OCI-LY7 (cell line): ENCODE measurements at regions not wholly inside any gene's neighbourhood (a gene's known extent, or its start where the extent isn't known, plus 50 kb on each side); places are given as distances from the start of the nearest gene placed in this dataset.

Experiments used
- BruUV-seq: library from RNA; stranded (reverse); fragments of 400-500 nt; replicated peaks from 2 replicates; lab custom pipeline; 2021; lab: Mats Ljungman, UMichigan
- CTCF ChIA-PET: fragments of 300-600 bp; sonication (Branson Sonifier 250); formaldehyde crosslinking; loops from one replicate; lab custom pipeline; 2022; ENCODE audit warnings: antibody characterized with exemption; ENCODE audit not compliant: unreplicated experiment; lab: Charles Lee
- POLR2A ChIA-PET: fragments of 300-600 bp; sonication (Branson Sonifier 250); formaldehyde crosslinking; loops from one replicate; lab custom pipeline; 2022; ENCODE audit warnings: antibody characterized with exemption; lab: Charles Lee
- DNase-seq: peaks from one replicate; pipeline ENCODE4 v3.0.0-alpha.2; 2015; ENCODE audit warnings: low spot score
- H2AFZ ChIP-seq: fragments of 200-600 bp; sonication (generic), shearing (Covaris generic); 2 replicates; pipeline ENCODE4 v1.6.1; 2014; ENCODE audit warnings: mild to moderate bottlenecking, antibody characterized with exemption, low read length, moderate library complexity
- H3K27ac ChIP-seq: fragments of 200-600 bp; sonication (generic); 2 replicates; pipeline ENCODE4 v1.5.1; 2014; ENCODE audit warnings: mixed run types, low read depth, mild to moderate bottlenecking, moderate library complexity, low read length, inconsistent platforms; ENCODE audit not compliant: poor library complexity, severe bottlenecking
- H3K36me3 ChIP-seq: fragments of 200-600 bp; sonication (generic); 2 replicates; pipeline ENCODE4 v1.6.1; 2014; ENCODE audit warnings: mild to moderate bottlenecking, antibody characterized with exemption, low read length, moderate library complexity, mixed read lengths; ENCODE audit not compliant: insufficient read depth
- H3K4me1 ChIP-seq: fragments of 200-600 bp; sonication (generic); 2 replicates; pipeline ENCODE4 v1.5.1; 2014; ENCODE audit warnings: mild to moderate bottlenecking, low read length; ENCODE audit not compliant: insufficient read depth, poor library complexity, severe bottlenecking
- H3K4me2 ChIP-seq: fragments of 200-600 bp; sonication (generic); 2 replicates; pipeline ENCODE4 v1.6.1; 2014; ENCODE audit warnings: mild to moderate bottlenecking, low read length
- H3K4me3 ChIP-seq: fragments of 200-600 bp; sonication (generic); 2 replicates; pipeline ENCODE4 v1.5.1; 2014; ENCODE audit warnings: mild to moderate bottlenecking, low read depth, low read length; ENCODE audit not compliant: poor library complexity, severe bottlenecking
- H3K79me2 ChIP-seq: fragments of 200-600 bp; sonication (generic); 2 replicates; pipeline ENCODE4 v1.6.1; 2016; ENCODE audit warnings: low read depth, mild to moderate bottlenecking, low read length, moderate library complexity, mixed read lengths; ENCODE audit not compliant: insufficient read depth
- H3K9me2 ChIP-seq: fragments of 200-600 bp; sonication (generic); 2 replicates; pipeline ENCODE4 v1.6.1; 2016; ENCODE audit warnings: mild to moderate bottlenecking, low read length, mixed read lengths; ENCODE audit not compliant: insufficient read depth
- H3K9me3 ChIP-seq: fragments of 200-600 bp; sonication (generic); 2 replicates; pipeline ENCODE4 v1.6.1; 2014; ENCODE audit warnings: mild to moderate bottlenecking, mixed run types, low read length, mixed read lengths
- H4K20me1 ChIP-seq: fragments of 200-600 bp; sonication (generic); 2 replicates; pipeline ENCODE4 v1.6.1; 2014; ENCODE audit warnings: mild to moderate bottlenecking, antibody characterized with exemption, low read length, moderate library complexity, mixed read lengths; ENCODE audit not compliant: insufficient read depth
- EZH2phosphoT487 ChIP-seq: fragments of 200-600 bp; sonication (generic); IDR thresholded peaks from 2 replicates; pipeline ENCODE4 v1.6.1; 2018; ENCODE audit warnings: low read depth, borderline replicate concordance, mild to moderate bottlenecking, mixed run types, antibody characterized with exemption, low read length, moderate library complexity, mixed read lengths
- intact Hi-C: fragments of 100-400 bp; cut with micrococcal nuclease; formaldehyde crosslinking; loops from one replicate; pipeline ENCODE4 v1.10.0; 2022; ENCODE audit not compliant: unreplicated experiment
- TF ChIP-seq, protein P1 (sequence below): fragments of 200-600 bp; sonication (generic); conservative IDR thresholded peaks from 2 replicates; pipeline ENCODE4 v1.5.1; 2014; ENCODE audit warnings: mild to moderate bottlenecking, antibody characterized with exemption, low read length, moderate library complexity, mixed read lengths

DNA sequence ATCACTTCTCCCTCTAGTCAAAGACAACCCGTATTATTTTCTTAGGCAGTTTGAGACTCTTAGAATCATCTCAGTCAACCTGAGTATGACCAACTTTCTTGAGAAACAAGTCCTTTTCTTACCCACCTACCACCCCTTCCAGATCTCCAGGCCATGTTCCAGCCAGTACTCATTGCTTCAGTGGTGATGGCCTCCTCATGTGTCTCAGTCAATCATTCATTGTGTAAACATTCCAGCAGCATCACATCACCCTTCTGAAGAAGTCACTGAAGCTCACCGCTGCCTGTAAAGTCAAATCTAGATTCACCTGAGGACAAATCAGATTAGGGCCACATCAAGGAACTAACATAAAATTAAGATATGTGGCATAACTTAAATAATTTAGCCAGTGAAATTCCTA lies 467.2 kb upstream of the NRP1 start:
- Histone ChIP-seq H4K20me1 (no peaks in the 10 kb centered on the region), H3K9me2 (no peaks in the 10 kb centered on the region), H2AFZ (no peak overlapping the region), H3K4me2 (no peak overlapping the region), H3K36me3 (no peaks in the 10 kb centered on the region), H3K79me2 (no peaks in the 10 kb centered on the region), H3K27ac (no peak overlapping the region), H3K4me1 (no peaks in the 10 kb centered on the region), H3K4me3 (no peak overlapping the region), H3K9me3 (no peaks in the 10 kb centered on the region)
- no peak for TF ChIP-seq EZH2phosphoT487
- TF ChIP-seq, protein P1, sequence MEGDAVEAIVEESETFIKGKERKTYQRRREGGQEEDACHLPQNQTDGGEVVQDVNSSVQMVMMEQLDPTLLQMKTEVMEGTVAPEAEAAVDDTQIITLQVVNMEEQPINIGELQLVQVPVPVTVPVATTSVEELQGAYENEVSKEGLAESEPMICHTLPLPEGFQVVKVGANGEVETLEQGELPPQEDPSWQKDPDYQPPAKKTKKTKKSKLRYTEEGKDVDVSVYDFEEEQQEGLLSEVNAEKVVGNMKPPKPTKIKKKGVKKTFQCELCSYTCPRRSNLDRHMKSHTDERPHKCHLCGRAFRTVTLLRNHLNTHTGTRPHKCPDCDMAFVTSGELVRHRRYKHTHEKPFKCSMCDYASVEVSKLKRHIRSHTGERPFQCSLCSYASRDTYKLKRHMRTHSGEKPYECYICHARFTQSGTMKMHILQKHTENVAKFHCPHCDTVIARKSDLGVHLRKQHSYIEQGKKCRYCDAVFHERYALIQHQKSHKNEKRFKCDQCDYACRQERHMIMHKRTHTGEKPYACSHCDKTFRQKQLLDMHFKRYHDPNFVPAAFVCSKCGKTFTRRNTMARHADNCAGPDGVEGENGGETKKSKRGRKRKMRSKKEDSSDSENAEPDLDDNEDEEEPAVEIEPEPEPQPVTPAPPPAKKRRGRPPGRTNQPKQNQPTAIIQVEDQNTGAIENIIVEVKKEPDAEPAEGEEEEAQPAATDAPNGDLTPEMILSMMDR, result no peak
- POLR2A ChIA-PET, result no interaction called here
- BruUV-seq, result no TSS peak
- no peak for DNase-seq
- CTCF ChIA-PET, result no interaction called here
- intact Hi-C loops, result no loop called here

GRCh38 chr10:33800986-33801385 lies 466.5 kb upstream of the NRP1 start:
- no TSS peak for BruUV-seq
- no peaks in the 10 kb centered on the region for H3K79me2 ChIP-seq
- POLR2A ChIA-PET, result interaction anchor here (0.6 kb wide), 1 partner anchor 321 kb away, joined by 3 read pairs; no protein-coding TSS in a partner anchor

DNA sequence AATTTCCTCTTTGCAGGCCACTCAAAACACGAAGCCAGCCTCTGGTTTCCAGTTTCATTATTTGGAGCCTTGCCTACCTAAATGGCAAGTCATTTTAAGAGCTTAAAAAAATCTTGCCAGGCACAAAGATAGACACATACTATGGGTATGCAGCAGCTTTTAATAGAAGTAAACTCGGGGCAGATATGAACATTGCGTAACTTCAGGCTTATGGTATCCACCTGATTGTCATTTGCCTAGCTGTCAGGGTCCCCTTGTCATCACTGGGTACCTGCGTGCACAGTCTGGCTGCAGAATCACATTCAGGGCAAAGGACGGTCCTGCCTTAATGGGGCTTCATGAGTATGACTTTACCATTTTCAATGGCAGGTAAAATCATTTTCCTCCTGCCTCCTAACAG lies 466.1 kb upstream of the NRP1 start:
- no peaks in the 10 kb centered on the region for H3K4me1 ChIP-seq
- TF ChIP-seq, protein P1, result no peak
- TF ChIP-seq EZH2phosphoT487, result no peak
- no peak overlapping the region for H3K4me3 ChIP-seq
- no peaks in the 10 kb centered on the region for H3K36me3 ChIP-seq
- H3K9me2 ChIP-seq, result no peaks in the 10 kb centered on the region
- no peak for DNase-seq
- CTCF ChIA-PET, result no interaction called here
- POLR2A ChIA-PET, result interaction anchor here (0.6 kb wide), 1 partner anchor 322 kb away, joined by 3 read pairs; no protein-coding TSS in a partner anchor
- no TSS peak for BruUV-seq
- no peak overlapping the region for H3K4me2 ChIP-seq
- intact Hi-C loops, result no loop called here
- no peaks in the 10 kb centered on the region for H4K20me1 ChIP-seq
- no peak overlapping the region for H3K27ac ChIP-seq
- no peaks in the 10 kb centered on the region for H3K9me3 ChIP-seq
- no peak overlapping the region for H2AFZ ChIP-seq
- no peaks in the 10 kb centered on the region for H3K79me2 ChIP-seq

More at GRCh38 chr10:33800986-33801385, 466.5 kb upstream of the NRP1 start:
- Histone ChIP-seq H3K4me2 (no peak overlapping the region), H3K4me1 (no peaks in the 10 kb centered on the region), H3K9me2 (no peaks in the 10 kb centered on the region), H4K20me1 (no peaks in the 10 kb centered on the region), H3K27ac (no peak overlapping the region), H2AFZ (no peak overlapping the region), H3K4me3 (no peak overlapping the region), H3K9me3 (no peaks in the 10 kb centered on the region), H3K36me3 (no peaks in the 10 kb centered on the region)
- DNase-seq, result no peak
- intact Hi-C loops, result no loop called here
- CTCF ChIA-PET, result no interaction called here
- TF ChIP-seq, protein P1, result no peak
- no peak for TF ChIP-seq EZH2phosphoT487
